HG03175 (cell line): ENCODE measurements at regions not wholly inside any gene's neighbourhood (a gene's known extent, or its start where the extent isn't known, plus 50 kb on each side); places are given as distances from the start of the nearest gene placed in this dataset.
"Not testable (repeated sequence)": the region's sequence is repeated elsewhere in the genome, so short reads cannot be mapped to it uniquely, and the experiment has no call there.

Experiments used
- ATAC-seq: cut with Tn5 transposase; IDR thresholded peaks from one replicate; pipeline ENCODE4 v1.9.1; 2021; ENCODE audit warnings: mild to moderate bottlenecking, moderate library complexity; ENCODE audit not compliant: unreplicated experiment

- ATAC-seq: no peak
These were observed 169.9 kb downstream of the CPE start for GRCh38 chr4:165548702-165549101.

- ATAC-seq: no peak
These were observed 174.5 kb downstream of the CPE start for GRCh38 chr4:165553221-165553810.

GRCh38 chr4:165555302-165555701, 176.5 kb downstream of the CPE start:
- ATAC-seq: no peak

- ATAC-seq: no peak
These were observed 177.6 kb downstream of the CPE start for GRCh38 chr4:165556383-165556782.

GRCh38 chr4:165560941-165561340, 182.1 kb downstream of the CPE start:
- no peak for ATAC-seq

GRCh38 chr4:165563851-165564250, 185.0 kb downstream of the CPE start:
- no peak for ATAC-seq

- no peak for ATAC-seq
These were observed 190.2 kb downstream of the CPE start for GRCh38 chr4:165569031-165569430.

GRCh38 chr4:165571476-165571875, 192.7 kb downstream of the CPE start:
- not testable (repeated sequence) for ATAC-seq

GRCh38 chr4:165580351-165580905, 201.6 kb downstream of the CPE start:
- no peak for ATAC-seq

- ATAC-seq: no peak
These were observed 204.5 kb downstream of the CPE start for GRCh38 chr4:165583341-165583740.

- no peak for ATAC-seq
These were observed 206.1 kb downstream of the CPE start for GRCh38 chr4:165584916-165585315.

- no peak for ATAC-seq
These were observed 209.9 kb downstream of the CPE start for GRCh38 chr4:165588534-165589315.

- no peak for ATAC-seq
These were observed 213.6 kb downstream of the CPE start for GRCh38 chr4:165592386-165592785.

GRCh38 chr4:165597581-165598480, 219.0 kb downstream of the CPE start:
- ATAC-seq: no peak

- ATAC-seq: no peak
These were observed 222.3 kb downstream of the CPE start for GRCh38 chr4:165600959-165601683.

- ATAC-seq: no peak
These were observed 223.8 kb downstream of the CPE start for GRCh38 chr4:165602621-165603020.

- no peak for ATAC-seq
These were observed 225.4 kb downstream of the CPE start for GRCh38 chr4:165604181-165604580.

- ATAC-seq: no peak
These were observed 227.0 kb downstream of the CPE start for GRCh38 chr4:165605811-165606210.

GRCh38 chr4:165606465-165607205, 227.8 kb downstream of the CPE start:
- ATAC-seq: no peak

- ATAC-seq: no peak
These were observed 230.8 kb downstream of the CPE start for GRCh38 chr4:165609653-165610052.
